Lung microvascular endothelial cell (primary cell): ENCODE measurements at regions not wholly inside any gene's neighbourhood (a gene's known extent, or its start where the extent isn't known, plus 50 kb on each side); places are given as distances from the start of the nearest gene placed in this dataset.

Experiments
- DNase-seq, 2 donors: peaks; one replicate each; pipeline versions ENCODE4 v3.0.0 to v3.0.0-alpha.2; 2010; ENCODE audit warnings: low read depth in 2 of 2

DNA sequence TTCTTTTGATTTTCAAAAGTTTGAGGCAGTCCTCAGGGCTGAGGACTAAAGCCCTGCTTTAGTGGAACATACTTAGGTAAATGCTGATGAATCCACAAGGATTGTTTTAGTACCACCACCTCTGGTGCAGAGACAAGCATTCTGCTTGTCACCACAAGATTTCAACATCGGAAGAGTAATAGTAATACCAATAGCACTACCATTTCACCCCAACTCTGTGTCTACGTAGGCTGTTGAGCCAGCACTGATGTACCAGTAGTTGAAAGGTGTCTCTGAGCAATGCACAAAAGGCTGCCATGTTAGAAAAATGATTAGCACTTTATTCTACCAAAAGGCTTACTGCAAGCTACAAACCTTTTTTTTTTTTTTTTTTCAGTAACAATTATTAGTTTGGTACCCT lies 213.2 kb upstream of the SLC24A2 start:
- DNase-seq: no peak

DNA sequence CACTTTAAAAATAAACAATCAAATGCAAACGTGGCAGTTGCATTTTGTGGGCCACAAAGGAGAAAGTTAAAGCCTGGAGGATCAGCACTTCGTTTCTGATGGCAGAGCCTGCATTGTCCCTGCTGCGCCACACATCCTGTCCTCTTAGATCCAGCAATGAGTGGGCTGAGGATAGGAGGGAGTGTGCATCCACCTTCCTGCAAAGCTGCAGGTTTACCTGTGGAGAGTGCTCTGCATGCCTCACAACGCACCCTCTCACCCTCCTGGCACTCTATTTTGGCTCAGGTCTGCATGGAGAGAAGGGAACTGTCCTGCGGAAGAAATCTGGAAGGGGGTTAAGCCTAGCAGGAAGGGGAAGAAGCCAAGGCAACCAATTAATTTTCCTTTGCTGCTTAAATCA lies 212.2 kb upstream of the SLC24A2 start:
- DNase-seq: no peak

DNA sequence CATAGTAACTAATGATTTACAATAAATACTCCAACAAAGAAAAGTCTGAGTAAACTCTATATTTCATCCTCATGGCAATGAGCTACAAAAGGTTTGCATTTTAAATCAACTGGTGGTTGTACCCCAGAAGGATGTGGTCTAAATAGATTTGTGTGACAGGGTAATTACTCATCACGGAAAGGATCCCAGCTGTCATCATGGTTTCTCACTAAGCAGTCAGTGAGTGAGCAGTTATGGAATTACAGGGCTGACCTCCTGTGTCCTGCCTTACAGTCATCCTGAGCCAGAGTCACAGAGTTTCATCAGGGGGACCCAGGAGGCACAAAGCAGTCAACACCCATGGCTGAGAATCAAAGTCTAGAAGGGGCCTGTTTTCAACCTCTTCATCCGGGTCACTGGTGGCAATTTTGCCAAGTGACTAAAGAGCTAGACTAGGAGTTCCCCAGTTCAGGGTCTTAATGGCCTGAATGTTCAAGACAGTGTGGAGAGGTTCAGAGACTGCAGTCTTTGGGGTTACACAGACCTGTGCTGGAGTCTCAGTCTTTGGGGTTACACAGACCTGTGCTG lies 210.7 kb upstream of the SLC24A2 start:
- DNase-seq: peak; percentile 47 to 94

DNA sequence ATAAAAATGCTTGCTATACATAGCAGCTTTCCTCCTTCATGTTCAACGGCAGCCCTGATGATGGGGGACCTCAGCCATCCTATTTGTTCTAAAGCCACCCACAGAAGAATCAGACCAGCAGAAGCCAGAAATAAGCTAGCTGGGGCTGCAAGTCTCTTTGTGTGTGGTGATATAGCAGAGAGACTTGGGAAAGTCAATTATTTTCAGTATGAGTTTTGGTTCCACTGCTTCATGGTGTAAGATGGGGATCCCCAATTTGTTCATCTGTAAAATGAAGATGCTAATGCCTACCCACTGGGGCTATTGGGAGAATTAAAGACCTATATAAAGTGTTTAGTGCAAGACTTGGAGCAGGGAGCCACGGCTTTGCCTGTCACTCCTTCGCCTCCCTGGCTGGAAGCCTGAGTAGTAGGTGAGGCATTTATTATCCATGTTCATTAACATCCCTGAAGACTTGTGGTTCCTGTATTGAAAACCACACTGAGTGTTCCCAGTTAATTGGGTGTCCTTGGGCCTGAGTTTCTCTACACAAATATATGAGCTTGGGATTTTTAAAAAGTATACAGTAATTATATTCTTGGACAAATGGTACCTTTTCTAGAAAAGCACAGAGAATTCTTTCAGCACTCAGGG lies 210.1 kb upstream of the SLC24A2 start:
- DNase-seq: peak in 1 of 2 donors; percentile 22

DNA sequence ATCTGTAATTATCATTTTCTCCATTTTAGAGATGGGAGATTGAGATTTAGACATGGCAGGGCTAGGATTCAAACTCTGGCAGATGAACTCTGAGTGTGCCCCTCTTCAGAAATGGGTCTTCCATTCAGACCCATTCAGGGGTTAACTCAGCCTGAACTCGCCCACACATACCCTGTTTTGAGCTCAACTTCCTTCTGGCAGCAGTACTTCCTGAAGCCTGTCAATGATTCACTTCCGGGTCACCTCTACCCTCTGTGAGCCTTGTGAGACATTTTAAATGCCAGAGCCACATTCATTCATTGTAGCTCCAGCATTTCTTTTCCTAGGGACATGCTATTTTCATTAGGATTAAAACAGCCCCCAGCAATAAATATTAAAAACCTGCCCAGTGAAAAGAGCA lies 209.3 kb upstream of the SLC24A2 start:
- DNase-seq: peak; percentile 22 to 85

DNA sequence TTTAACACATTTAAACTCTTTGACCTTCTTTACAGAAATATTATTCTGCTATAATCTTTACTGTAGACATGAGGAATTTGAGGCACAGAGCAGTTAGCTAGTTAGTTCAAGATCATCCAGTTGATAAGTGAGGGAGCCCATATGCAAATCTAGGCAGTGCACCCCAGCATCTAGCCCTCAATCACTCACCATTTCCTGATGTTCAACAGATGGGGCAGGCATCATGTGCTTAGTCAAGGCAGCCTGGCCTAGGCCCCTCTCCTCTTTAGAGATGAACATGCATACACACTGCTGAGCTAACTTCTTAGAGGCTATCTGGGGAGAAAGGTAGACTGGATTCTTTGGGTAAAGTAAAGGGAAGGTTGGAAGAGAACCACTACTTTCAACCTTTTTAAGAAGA lies 206.8 kb upstream of the SLC24A2 start:
- no peak for DNase-seq

DNA sequence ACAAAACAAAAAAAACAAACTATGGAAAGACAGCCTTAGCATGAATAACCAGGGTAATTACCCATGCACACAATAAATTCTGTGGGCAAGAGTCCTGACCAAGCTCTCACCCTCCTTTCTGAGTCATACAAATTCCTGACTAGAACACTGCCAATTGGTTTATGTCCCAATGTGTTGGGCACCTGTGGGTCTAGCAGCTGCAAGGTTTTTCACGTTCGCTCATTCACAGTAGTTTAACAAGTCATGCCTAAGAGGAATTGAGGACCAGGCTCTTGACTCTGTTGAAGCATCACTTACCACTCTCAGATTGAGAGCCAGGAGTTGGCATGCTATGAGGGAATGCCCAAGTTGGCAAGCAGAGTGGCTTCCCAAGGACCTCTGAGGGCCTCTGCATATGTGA lies 205.5 kb upstream of the SLC24A2 start:
- peak in 1 of 2 donors; percentile 21 for DNase-seq

DNA sequence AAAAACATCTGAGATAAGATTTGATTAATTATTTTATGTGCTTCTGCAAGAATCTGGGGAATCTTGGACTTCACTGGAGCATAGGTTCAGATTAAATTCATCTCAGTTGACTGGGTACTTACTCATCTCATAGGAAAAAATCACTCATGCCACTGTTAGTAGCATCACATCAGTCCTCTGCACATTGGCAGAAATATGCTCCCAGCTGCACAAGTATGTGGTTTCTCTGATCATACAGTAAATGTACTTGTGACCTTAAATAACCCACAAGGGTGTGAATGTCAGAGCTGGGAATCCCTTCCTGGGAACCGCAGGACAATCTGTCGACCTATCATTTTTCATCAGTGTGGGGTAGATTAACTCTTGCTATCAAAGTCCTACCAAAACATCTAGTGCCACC lies 203.7 kb upstream of the SLC24A2 start:
- DNase-seq: peak in 1 of 2 donors; percentile 41

DNA sequence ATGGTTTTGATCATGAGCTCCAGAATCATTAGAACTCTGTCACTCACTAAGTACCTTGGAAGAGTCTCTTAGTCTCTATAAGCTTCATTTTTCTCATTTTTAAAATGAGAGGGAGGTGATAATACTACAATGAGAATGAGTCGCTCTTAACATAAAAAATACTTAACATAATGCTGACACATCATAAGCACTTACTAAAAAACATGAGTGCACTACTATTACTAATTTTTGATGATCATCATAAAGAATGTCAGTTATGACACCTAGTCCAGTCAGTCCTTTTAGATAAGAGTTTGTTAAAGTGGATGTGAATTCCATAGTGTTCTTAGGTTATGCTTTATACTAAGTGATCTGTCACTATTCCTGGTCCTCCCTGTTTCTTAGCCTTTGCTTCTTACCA lies 200.4 kb upstream of the SLC24A2 start:
- no peak for DNase-seq

DNA sequence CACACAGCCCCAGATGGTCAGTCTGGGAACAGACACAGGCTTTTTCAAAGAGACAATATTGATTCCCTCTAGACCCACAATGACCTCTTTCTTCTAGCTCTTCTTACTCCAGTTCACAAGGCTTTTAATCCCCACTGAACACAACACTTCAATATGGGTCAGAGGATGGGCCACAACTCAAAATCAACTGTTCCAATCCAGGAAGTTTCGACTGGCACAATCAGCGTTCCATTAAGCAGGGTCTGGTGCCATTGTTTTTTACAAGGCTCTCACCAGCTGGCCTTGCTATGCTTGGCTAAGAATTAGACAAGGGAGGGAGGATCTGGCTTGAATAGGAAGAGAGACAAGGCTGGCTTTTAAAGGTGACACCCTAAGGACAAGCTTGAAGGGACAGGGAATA lies 199.4 kb upstream of the SLC24A2 start:
- no peak for DNase-seq

DNA sequence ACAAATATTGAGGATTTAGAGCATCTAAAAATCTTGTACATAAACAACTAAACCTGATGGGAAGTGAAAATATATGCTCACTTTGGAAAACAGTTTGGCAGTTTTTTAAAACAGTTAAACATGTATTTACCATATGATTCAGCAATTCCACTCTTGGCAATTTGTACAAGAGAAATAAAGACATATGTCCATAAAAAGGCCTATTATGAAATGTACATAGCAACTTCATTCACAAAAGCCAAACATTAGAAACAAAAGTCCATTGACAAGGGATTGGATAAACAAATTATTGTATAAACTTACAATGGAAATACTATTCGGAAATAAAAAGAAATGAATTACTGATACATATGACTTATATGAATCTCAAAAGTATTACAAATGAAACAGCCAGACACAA lies 196.2 kb upstream of the SLC24A2 start:
- no peak for DNase-seq

DNA sequence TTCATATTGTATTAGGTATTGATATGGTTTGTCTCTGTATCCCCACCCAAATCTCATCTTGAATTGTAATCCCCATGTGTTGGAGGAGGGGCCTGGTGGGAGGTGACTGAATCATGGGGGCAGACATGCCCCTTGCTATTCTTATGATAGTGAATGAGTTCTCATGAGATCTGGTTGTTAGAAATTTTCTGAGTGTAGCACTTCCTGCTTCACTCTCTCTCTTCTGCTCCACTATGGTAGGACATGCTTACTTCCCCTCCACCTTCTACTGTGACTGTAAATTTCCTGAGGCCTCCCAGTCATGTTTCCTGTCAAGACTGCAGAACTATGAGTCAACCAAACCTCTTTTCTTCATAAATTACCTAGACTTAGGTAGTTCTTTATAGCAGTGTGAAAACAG lies 187.4 kb upstream of the SLC24A2 start:
- peak in 1 of 2 donors; percentile 88 for DNase-seq

DNA sequence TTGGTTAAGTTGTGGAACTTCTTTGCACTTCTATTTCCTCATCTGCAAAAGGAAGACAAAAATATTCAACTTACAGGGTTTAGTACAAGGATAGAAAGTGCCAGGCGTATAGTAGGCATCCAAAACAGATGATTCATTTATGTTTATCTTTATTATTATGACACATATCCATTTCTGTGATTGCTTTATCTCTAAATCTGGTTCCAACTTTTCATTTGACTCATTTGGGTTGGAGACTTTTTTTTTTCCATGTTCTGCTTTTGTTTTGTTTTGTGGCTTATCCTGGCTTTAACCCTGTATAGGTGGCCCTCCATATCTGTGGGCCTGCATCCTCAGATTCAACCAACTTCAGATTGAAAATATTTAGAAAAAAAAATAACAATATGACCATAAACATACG lies 186.7 kb upstream of the SLC24A2 start:
- DNase-seq: peak in 1 of 2 donors; percentile 58

DNA sequence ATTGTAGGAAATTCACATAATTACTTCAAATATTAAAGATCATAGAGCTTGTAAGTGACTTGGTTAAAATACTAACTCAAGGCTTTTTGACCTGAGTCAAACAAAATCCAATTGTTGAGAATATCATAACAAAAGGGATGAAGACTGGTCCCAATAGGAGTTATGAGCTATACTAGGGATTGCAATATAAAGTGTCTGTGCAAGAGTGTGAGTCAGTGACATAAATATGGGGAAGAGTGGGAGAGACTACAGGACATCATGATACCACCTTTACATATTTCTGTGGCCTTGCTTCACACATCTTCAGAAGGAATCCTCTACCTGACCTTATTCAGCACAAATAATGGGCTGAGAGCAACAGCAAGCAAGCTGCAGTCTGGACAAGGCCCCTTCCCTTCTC lies 180.9 kb upstream of the SLC24A2 start:
- no peak for DNase-seq

DNA sequence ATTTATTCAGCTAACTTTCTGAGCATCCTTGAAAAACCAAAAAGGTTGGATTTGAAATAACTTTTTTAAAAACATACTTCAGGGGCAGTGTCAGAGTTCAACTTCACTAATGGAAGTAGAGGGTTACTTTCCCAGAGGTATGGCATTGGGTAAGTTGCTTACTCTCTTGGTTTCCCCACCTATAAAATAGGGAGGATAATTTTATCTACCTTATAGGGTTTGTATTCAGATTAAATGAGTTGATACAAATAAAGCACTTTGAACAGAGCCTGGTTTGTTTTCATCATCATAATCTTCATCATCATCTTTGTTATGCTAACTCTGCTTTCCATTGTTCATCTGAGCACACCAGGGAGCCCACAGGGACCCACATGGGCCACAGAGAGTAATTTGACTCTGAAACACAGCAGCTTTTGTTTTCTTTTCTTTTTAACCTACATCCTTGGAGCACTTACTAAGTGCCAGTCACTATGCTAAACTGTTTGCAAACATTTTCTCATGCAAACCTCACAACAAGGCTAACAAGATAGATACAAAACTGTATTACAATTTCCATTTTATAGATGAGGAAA lies 179.1 kb upstream of the SLC24A2 start:
- DNase-seq: no peak

DNA sequence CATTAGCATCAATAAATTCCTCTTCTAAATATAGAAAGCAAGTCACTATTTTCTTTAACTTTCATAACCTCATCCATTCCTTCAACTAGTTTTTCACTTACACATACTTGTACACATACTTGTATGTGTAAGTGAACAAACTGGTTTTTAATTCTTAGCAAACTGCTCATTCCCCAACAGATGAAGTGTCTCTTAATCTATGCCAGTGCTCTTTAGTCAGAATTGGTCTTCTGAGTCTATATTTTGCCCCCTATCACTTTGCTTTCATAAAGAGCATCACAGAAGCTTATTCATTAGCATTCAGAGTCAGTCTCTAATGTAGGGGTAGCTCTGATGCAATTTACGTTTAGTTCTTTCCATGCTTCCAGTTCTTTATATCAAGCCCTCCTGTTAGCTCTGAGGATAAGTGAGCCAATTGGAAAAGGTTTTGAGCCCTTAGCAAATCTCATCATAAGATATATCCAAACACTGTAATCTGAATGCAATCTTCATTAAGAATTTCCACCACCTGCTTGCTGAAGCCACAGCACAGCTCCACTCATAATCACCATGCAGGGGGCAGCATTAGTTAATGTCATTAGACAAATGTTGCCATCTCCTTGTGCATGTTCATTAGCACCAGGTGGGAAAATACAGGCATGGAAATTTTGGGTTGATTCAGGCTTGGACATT lies 178.5 kb upstream of the SLC24A2 start:
- DNase-seq: peak in 1 of 2 donors; percentile 26

DNA sequence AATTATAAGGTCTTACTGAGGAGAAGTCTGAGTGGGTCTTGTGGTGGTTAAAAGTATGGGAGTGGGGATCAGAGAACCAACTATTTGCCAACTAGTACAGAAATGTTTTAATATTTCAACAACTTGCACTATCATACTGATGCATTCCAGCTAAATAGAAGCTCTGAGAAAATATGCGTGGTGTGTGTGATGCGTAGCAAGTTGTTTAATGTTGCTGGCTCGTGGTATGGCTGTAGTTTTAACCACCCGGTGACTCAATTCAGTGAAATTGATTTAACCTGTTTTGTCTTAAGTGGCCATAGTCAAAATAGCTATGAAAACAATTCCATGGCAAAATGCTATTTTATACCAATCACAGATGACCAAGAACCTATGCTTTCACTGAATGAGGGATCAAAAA lies 176.5 kb upstream of the SLC24A2 start:
- DNase-seq: no peak

DNA sequence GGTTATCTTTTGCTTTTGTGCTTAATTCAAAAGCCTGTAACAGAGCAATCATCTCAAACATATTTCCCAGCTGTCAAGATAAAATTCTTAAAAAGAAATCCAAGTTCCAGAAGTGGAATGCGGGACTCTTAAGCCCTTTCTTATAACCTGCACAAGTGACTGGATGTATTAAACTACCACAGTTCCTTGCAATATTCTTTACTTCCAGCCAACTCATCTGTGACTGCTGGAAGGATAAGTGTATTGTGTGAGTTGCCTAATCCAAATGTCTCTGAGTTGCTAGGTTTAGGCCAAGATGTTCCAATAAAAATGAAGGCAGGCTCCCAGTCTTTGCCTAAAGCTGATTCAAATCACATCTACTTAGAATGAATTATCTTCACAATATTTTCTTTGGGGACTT lies 159.2 kb upstream of the SLC24A2 start:
- DNase-seq: no peak

DNA sequence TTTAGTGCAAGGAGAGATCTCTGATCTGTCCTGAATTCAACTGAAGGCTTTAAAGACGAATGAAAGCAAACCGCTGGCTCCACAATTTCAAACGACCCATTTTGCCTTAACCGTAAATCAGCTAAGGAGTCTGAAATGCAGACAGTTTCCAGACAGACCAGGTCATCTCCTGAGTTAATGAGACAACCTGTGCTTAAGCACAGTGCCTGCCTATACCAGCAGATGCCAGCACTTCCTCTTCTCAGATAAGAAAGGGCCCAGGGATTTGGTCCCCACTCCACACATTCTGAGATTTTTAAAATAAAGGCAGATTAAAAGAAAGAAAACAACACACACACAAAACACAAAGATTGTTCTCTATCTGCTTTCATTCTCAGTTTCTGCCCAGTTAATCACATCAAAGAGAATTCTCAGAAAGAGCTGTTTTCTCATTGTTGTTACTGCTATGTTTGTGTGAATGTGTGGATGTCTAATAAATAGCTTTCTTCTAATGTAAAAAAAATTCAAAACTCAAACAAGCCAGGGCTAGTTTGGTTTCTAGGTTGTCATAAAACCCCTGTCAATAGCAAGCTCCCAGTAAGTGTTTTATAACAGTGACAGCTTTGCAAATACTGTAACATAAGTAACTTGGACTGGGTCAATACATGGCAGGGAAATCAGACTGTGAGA lies 157.7 kb upstream of the SLC24A2 start:
- DNase-seq: peak; percentile 9 to 58

DNA sequence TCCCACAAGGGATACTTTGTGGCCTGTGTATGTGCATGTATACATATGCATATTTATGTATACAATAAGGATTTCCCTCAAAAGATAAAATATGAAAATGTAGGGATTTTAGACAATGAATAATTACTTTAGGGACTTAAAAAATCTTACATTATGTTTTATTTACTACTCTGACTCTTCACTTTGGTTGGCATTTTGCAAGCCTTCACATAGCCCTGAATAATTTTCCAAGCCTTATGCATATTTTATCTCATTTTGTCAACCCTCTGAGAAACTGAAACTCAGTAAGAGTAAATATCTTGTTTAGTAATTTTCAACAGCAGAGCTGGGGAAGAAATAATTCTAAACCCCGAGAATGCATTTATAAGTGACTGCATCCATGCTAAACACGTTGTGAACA lies 153.0 kb upstream of the SLC24A2 start:
- DNase-seq: no peak

DNA sequence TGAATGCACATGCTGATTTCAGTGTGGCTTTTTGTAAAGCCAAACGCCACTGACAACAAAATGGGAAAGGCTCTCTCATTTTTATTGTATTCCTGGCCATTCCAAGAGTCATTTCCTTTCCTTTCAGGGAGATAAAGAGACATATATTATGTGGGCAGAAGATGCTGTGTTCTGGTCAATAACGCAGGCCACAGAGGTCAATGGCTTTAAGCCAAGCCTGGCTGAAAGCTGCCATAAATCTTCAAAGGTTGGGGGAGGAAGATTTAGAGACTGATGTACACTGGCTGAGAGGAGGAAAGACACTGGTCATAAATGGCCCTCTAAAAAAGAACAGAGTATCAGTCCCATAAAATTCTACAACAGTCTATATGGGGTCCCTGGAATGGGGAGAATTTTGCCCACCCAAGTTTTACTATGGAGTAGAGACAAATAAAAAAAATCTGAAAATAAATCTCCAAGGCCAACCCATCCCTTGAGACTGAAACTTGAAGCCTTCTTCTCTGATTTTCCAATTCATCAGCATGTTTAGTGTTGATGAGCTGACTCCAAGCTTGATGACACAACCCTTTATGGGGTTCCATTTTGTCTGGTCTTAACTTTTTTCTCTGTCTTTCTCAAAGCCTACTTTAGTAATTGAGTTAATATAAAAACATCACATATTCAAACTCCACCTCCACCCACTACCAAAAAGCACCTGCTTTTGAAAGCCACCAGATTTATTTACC lies 152.1 kb upstream of the SLC24A2 start:
- peak; percentile 5 to 58 for DNase-seq
